Fibroblast of mammary gland (primary cell): ENCODE measurements at regions not wholly inside any gene's neighbourhood (a gene's known extent, or its start where the extent isn't known, plus 50 kb on each side); places are given as distances from the start of the nearest gene placed in this dataset.
"Not testable (repeated sequence)": the region's sequence is repeated elsewhere in the genome, so short reads cannot be mapped to it uniquely, and the experiment has no call there.

Source experiments
- DNase-seq: peaks from one replicate; pipeline ENCODE4 v3.0.0-alpha.2; 2010; ENCODE audit warnings: low read depth
- H3K4me3 ChIP-seq: 2 replicates; pipeline ENCODE4 v1.5.1; 2011; ENCODE audit warnings: low read depth, mild to moderate bottlenecking, low read length, moderate library complexity; ENCODE audit not compliant: control insufficient read depth
- TF ChIP-seq, protein P1 (sequence below): conservative IDR thresholded peaks from 2 replicates; pipeline ENCODE4 v1.5.1; 2011; ENCODE audit warnings: low read depth, low read length, inconsistent platforms; ENCODE audit not compliant: control insufficient read depth, insufficient read depth

DNA sequence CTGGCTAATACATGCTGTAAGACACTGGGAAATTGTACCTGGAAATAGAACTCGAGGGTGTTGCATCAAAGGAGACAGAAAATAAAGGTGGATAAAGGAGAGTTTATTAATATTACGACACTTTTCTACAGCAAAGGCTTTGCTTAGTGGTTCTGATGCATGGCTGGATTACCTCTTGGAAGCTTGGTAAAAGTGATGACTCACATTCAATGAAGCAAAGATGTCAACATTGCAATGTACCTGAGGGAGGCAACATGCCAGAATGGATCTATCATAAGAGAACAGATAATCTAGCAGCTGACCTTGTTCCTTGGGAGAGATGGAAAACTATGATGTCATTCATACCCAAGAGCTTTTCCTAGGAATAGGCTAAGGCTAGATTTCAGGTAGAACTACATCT, 735.1 kb upstream of the DIAPH2 start:
- no peak overlapping the region for H3K4me3 ChIP-seq
- TF ChIP-seq, protein P1, sequence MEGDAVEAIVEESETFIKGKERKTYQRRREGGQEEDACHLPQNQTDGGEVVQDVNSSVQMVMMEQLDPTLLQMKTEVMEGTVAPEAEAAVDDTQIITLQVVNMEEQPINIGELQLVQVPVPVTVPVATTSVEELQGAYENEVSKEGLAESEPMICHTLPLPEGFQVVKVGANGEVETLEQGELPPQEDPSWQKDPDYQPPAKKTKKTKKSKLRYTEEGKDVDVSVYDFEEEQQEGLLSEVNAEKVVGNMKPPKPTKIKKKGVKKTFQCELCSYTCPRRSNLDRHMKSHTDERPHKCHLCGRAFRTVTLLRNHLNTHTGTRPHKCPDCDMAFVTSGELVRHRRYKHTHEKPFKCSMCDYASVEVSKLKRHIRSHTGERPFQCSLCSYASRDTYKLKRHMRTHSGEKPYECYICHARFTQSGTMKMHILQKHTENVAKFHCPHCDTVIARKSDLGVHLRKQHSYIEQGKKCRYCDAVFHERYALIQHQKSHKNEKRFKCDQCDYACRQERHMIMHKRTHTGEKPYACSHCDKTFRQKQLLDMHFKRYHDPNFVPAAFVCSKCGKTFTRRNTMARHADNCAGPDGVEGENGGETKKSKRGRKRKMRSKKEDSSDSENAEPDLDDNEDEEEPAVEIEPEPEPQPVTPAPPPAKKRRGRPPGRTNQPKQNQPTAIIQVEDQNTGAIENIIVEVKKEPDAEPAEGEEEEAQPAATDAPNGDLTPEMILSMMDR: no peak
- no peak for DNase-seq

DNA sequence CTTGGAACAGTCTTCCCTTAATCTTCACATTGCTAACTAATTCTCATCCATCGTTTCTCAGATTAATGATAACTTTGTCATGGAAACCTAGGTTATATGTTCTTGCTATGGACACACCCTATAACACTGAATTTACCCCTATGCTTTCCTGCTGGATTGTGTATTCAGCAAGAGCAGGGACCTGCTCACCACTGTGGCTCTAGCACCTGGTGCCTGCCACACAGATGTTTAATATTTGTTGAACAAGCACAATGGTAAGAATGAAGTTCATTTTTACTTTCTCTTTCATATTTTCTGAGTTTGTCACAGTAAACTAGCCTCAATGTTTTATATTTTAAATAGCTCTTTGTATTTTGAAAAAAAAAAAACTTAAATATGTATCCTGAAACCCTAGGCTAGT, 734.0 kb upstream of the DIAPH2 start:
- H3K4me3 ChIP-seq: no peak overlapping the region
- TF ChIP-seq, protein P1: no peak
- DNase-seq: no peak

DNA sequence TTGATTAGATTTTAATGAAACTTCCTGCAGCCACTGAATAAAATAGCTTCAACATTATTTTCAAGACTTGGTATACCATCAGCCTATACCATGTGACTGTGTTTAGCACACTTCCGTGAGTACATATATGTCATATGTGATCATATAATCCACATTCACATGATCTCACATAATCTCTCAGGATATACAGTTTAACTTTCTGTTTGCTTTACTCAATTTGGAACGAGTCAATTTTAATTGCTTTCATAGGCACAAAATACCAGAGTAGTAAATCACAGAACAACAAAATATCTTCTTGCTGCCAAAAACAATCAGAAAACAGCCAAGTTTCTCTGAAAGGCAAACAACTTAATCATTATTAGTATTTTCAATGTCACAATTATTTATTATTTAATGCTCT, 731.1 kb upstream of the DIAPH2 start:
- DNase-seq: no peak
- no peak overlapping the region for H3K4me3 ChIP-seq
- TF ChIP-seq, protein P1: no peak

DNA sequence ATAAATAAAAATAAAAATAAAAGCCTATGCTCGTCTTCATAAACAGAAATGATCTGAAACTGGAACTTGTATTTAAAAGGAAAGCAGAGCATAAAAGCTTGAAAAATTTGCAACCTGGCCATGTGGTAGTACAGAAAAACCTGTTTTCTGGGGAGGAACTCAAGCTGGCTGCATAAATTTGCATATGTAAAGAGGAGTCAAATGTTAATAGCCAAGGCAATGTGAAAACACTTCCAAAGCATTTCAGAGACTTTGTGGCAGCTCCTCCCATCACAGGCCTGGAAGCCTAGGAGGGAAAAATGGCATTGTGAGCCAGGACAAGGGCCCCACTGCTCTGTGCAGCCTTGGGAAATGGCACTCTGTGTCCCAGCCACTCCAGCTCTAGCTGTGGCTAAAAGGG, 727.9 kb upstream of the DIAPH2 start:
- TF ChIP-seq, protein P1: no peak
- no peak overlapping the region for H3K4me3 ChIP-seq
- DNase-seq: no peak

DNA sequence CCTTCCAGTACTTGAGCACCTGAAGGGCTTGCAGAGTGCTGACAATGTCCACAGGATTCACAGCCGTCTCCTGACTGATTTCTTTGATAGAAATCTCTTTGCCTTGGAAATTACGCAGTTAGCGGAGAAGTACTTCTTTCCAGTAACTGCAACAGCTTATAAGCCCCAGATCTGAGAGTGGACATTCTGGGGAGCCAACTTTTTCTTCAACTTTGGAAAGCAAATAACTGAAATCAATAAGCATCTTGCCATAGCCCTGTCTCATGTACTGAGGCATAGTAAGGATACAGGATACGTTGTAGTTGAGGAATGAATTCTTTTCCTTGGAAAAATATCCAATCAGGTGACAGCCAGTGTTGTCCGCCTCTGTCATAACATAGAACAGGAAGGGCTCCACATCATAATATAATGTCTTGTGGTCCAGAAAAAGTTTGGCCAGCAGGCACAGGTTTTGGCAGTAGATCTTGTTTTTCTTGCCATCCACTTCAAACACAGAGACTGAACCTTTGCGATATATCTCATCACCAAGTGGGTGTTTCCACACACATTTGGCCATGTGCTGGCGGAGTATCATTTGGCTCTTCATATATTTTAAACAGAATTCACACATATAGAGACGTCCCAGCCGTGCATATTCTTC, 711.1 kb upstream of the DIAPH2 start:
- not testable (repeated sequence) for H3K4me3 ChIP-seq, DNase-seq

DNA sequence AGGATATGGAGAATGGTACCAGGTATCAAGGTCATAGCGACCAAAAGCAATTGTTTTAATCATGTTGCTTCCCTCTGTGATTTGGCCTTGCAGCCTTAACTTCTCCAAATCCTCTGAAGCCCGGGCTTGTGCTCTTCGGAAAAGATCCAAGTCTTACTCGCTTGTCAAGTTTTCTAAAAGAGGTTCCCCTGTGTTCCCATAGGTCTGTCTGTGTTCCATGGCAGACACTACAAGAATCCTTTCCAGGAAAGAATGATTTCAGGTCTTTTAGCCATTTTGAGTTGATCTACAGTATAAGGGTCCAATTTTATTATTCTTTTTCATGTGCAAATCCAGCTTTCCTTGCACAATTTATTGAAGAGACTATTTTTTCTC, 710.6 kb upstream of the DIAPH2 start:
- no peak overlapping the region for H3K4me3 ChIP-seq
- TF ChIP-seq, protein P1: no peak
- no peak for DNase-seq

DNA sequence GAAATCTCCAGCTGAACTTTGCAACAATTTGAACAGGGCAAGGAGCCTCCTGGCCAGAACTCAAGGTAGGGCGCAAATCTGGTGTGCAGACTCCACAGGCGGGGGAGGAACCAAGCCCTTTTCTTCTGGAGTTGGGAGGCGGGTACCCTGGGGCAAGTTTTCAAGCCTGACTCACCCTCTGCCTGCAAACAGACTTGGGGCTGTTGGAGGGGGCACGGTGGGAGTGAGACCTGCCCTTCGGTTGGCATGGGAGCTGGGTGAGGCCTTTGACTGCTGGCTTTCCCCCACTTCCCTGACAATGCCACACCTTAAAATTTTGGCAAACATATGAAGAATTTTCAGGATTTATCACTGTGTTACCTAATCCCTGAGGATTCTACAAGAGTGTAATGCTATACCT, 709.8 kb upstream of the DIAPH2 start:
- DNase-seq: no peak
- TF ChIP-seq, protein P1: no peak
- no peak overlapping the region for H3K4me3 ChIP-seq
